ENCODE measurements at regions not wholly inside any gene's neighbourhood (a gene's known extent, or its start where the extent isn't known, plus 50 kb on each side); places are given as distances from the start of the nearest gene placed in this dataset.

DNA sequence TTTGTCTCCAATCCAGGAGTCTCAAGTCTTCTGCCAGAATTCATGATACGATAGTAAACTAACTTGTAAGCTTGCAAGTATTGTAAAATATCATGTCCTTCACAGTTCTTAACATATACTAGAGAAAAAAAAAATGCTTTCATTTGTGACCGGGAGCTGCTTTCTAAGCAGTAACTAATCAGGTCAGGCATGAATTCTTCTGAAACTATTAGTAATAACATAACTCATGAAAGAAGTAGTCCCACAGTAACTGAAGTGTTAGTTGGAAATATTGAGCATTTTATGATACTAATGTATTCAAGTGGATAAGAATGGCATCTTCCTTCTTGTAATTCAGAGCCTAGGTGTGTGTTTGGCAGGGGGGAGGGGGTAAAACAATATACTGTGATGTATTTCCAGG, 665.6 kb downstream of the DNAJB9 start:
- H3K4me3 ChIP-seq (ENCODE audit: low read depth in 1 of 2, low read length in 2 of 2), result no peak overlapping the region
- H3K27ac ChIP-seq (ENCODE audit: low read length), result no peak overlapping the region
- H3K9me3 ChIP-seq (ENCODE audit: control insufficient read depth in 1 of 2, low read length in 2 of 2), result no peaks in the 10 kb centered on the region
- H3K36me3 ChIP-seq (ENCODE audit: control insufficient read depth in 1 of 2, insufficient read depth in 2 of 2, low read length in 2 of 2), result no peaks in the 10 kb centered on the region
- H3K27me3 ChIP-seq (ENCODE audit: low read depth, low read length), result no peaks in the 10 kb centered on the region
- no peaks in the 10 kb centered on the region for H3K4me1 ChIP-seq (ENCODE audit: control insufficient read depth in 1 of 2, insufficient read depth in 2 of 2, low read length in 2 of 2)

DNA sequence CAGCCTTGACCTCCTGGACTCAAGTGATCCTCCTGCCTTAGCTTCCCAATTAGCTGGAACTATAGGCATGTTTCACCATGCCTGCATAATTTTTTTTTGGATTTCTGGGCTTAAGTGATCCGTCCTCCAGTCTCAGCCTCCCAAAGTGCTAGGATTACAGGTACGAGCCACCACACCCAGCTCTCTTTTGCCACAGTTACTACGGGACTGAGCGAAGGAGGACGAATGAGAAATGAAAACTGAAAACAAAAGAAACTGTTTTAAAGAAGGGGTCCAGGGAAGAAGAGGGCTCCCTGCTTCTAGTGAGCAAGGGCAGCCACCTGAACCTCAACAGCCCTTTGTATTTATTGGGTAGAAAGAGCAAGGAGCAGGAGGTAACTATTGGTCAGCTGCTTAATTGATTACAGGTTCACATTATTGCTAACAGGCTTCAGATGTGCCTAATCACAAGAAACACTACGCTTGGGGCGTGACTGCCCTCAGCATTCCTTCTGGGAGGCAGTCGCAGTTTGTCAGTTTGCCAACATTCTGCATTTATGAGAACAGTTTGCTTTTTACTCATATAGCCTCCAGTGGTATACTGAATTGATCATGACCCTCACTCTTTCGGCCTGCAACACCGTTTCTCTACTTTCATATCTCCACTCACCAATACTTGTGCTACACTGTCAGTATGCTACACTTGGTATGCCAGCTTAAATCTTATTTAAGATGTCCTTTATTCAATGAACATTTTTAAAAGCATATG, 676.8 kb downstream of the DNAJB9 start:
- Histone ChIP-seq H3K9me3 (ENCODE audit: control insufficient read depth in 1 of 2, low read length in 2 of 2) (no peaks in the 10 kb centered on the region), H3K36me3 (ENCODE audit: control insufficient read depth in 1 of 2, insufficient read depth in 2 of 2, low read length in 2 of 2) (no peaks in the 10 kb centered on the region), H3K27ac (ENCODE audit: low read length) (no peak overlapping the region), H3K27me3 (ENCODE audit: low read depth, low read length) (no peaks in the 10 kb centered on the region), H3K4me1 (ENCODE audit: control insufficient read depth in 1 of 2, insufficient read depth in 2 of 2, low read length in 2 of 2) (no peaks in the 10 kb centered on the region), H3K4me3 (ENCODE audit: low read depth in 1 of 2, low read length in 2 of 2) (no peak overlapping the region)

DNA sequence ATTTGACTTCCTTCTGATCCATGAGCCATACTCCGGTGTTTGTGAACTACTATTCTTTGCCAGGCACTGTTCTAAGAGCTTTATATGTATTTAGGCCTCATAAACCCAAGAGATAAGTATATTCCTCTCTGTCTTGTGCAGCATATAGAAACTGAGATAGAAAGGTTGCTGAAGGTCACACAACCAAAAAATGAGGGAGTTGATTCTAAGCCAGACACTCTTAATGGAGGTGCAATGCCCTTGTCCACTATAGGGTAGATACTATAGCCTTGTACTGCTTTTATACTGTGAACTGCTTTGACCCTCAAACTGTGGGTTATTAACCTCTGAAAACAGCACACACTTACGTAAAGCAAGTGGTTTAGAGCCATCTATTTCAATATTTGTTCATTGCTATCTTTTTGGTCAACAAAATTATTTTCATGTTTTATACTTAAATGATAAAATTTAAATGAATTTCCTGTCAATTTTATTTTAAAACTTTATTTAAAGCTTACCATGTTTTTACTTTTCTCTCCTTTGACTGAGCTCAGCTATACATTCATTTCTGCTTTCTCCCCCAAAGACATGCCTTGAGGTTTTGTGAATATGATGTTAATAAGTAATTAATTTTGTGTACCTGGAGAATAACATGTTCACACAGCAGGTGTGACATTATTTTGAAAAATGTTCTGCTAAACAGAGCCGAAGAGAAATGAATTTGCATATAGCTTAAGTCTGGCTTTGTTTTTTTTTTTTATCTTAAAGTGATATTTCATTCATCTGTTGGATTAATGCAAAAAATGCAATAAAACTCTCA, 687.3 kb downstream of the DNAJB9 start:
- Histone ChIP-seq H3K36me3 (ENCODE audit: control insufficient read depth in 1 of 2, insufficient read depth in 2 of 2, low read length in 2 of 2) (no peaks in the 10 kb centered on the region), H3K9me3 (ENCODE audit: control insufficient read depth in 1 of 2, low read length in 2 of 2) (no peaks in the 10 kb centered on the region), H3K27ac (ENCODE audit: low read length) (no peak overlapping the region), H3K27me3 (ENCODE audit: low read depth, low read length) (no peaks in the 10 kb centered on the region), H3K4me3 (ENCODE audit: low read depth in 1 of 2, low read length in 2 of 2) (no peak overlapping the region), H3K4me1 (ENCODE audit: control insufficient read depth in 1 of 2, insufficient read depth in 2 of 2, low read length in 2 of 2) (no peaks in the 10 kb centered on the region)

DNA sequence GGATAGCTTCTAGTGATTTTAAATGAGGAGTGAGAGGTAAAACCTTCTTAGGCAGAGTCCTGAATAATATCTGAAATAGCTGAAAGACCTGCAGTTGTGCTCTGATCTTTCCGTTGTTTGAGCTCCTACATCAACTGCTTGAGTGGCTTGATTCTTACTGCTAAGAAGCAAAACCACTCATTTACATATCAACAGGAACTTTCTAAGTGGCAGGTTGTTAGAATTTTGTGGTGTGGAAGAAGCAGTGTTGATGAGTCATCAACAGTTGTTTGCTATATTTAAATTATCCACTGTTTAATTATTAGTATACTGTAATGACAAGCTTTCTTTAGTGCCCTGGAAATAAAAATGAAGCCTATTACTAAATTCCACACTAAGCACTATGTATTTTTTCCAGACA, 689.5 kb downstream of the DNAJB9 start:
- H3K27me3 ChIP-seq (ENCODE audit: low read depth, low read length), result no peaks in the 10 kb centered on the region
- no peak overlapping the region for H3K4me3 ChIP-seq (ENCODE audit: low read depth in 1 of 2, low read length in 2 of 2)
- H3K4me1 ChIP-seq (ENCODE audit: control insufficient read depth in 1 of 2, insufficient read depth in 2 of 2, low read length in 2 of 2), result no peaks in the 10 kb centered on the region
- no peak overlapping the region for H3K27ac ChIP-seq (ENCODE audit: low read length)
- H3K36me3 ChIP-seq (ENCODE audit: control insufficient read depth in 1 of 2, insufficient read depth in 2 of 2, low read length in 2 of 2), result no peaks in the 10 kb centered on the region
- H3K9me3 ChIP-seq (ENCODE audit: control insufficient read depth in 1 of 2, low read length in 2 of 2), result no peaks in the 10 kb centered on the region

DNA sequence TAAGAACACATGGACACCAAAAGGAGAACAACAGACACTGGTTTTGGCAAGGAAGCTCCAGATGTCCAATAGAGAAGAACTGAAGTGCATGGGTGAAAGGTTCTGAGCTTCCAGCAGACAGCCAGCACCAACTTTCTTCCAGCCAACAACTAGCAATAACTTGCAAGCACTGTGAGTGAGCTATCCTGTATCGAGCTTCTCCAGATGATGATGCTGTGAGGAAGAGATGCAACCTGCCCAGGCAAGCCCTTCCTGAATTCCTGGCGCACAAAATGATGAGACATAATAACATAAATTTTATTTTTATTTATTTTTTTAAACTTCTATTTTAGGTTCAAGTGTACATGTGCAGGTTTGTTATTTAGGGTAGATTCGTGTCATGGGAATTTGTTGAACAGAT, 692.1 kb downstream of the DNAJB9 start:
- H3K9me3 ChIP-seq (ENCODE audit: control insufficient read depth in 1 of 2, low read length in 2 of 2), result no peaks in the 10 kb centered on the region
- H3K27me3 ChIP-seq (ENCODE audit: low read depth, low read length), result no peaks in the 10 kb centered on the region
- no peaks in the 10 kb centered on the region for H3K4me1 ChIP-seq (ENCODE audit: control insufficient read depth in 1 of 2, insufficient read depth in 2 of 2, low read length in 2 of 2)
- no peak overlapping the region for H3K27ac ChIP-seq (ENCODE audit: low read length)
- H3K36me3 ChIP-seq (ENCODE audit: control insufficient read depth in 1 of 2, insufficient read depth in 2 of 2, low read length in 2 of 2), result no peaks in the 10 kb centered on the region
- H3K4me3 ChIP-seq (ENCODE audit: low read depth in 1 of 2, low read length in 2 of 2), result no peak overlapping the region

DNA sequence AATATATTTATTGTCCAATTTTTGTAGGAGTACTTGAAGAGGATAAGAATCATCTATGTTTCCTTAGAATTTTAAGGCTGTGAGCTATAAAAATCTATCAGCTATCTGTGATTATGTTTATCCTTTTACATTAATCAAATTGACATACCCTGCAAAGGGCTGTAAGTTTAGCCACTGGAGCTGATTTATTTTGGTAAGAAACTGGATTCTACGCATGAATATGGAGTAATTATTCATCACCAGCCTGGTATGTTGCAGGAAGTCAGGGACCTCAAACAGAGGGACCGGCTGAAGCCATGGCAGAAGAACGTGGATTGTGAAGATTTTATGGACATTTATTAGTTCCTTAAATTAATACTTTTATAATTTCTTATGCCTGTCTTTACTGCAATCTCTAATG, 696.9 kb downstream of the DNAJB9 start:
- H3K4me3 ChIP-seq (ENCODE audit: low read depth in 1 of 2, low read length in 2 of 2), result no peak overlapping the region
- H3K36me3 ChIP-seq (ENCODE audit: control insufficient read depth in 1 of 2, insufficient read depth in 2 of 2, low read length in 2 of 2), result no peaks in the 10 kb centered on the region
- no peak overlapping the region for H3K27ac ChIP-seq (ENCODE audit: low read length)
- H3K4me1 ChIP-seq (ENCODE audit: control insufficient read depth in 1 of 2, insufficient read depth in 2 of 2, low read length in 2 of 2), result no peaks in the 10 kb centered on the region
- no peaks in the 10 kb centered on the region for H3K27me3 ChIP-seq (ENCODE audit: low read depth, low read length)
- H3K9me3 ChIP-seq (ENCODE audit: control insufficient read depth in 1 of 2, low read length in 2 of 2), result no peaks in the 10 kb centered on the region

DNA sequence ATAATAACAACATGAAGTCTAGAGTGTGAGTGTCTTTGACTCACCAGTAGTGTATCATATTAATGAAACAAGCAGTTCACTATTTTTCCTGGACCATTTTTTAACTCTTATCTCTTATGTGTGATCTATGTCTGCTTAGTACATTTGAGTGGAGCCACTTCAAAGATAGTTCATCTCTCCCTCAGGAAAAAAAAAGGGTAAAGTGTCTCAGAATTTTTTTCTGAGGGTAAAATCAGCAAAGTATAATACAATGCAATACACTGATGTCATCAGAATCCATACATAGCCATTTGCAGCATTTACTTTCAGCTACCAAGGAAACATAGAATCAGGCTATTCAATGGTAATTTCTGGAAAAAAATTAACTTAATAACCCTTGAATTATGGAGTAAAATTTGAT, 706.7 kb downstream of the DNAJB9 start:
- no peak overlapping the region for H3K27ac ChIP-seq (ENCODE audit: low read length)
- no peaks in the 10 kb centered on the region for H3K4me1 ChIP-seq (ENCODE audit: control insufficient read depth in 1 of 2, insufficient read depth in 2 of 2, low read length in 2 of 2)
- H3K9me3 ChIP-seq (ENCODE audit: control insufficient read depth in 1 of 2, low read length in 2 of 2), result no peaks in the 10 kb centered on the region
- no peaks in the 10 kb centered on the region for H3K27me3 ChIP-seq (ENCODE audit: low read depth, low read length)
- no peak overlapping the region for H3K4me3 ChIP-seq (ENCODE audit: low read depth in 1 of 2, low read length in 2 of 2)
- no peaks in the 10 kb centered on the region for H3K36me3 ChIP-seq (ENCODE audit: control insufficient read depth in 1 of 2, insufficient read depth in 2 of 2, low read length in 2 of 2)

DNA sequence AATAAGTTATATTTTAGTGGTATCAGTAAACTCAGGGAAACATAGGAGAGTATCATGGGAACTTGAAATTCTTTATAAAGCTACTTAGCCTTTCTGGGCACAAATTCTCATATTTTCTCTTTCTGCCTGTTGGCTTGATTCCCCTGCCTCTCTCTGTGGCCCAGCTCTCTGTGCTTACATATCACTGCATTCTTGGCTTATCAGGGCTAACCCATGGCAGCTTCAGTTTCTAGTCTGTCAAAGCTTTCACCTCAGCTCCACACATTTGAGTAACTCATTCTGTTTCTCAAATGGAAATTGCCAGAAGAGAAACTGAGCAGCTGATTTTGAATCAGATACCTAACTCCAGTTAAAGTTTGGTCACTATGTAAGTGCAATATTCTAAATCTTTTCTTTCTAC, 713.1 kb downstream of the DNAJB9 start:
- Histone ChIP-seq H3K4me1 (ENCODE audit: control insufficient read depth in 1 of 2, insufficient read depth in 2 of 2, low read length in 2 of 2) (no peaks in the 10 kb centered on the region), H3K27me3 (ENCODE audit: low read depth, low read length) (no peaks in the 10 kb centered on the region), H3K4me3 (ENCODE audit: low read depth in 1 of 2, low read length in 2 of 2) (no peak overlapping the region)

DNA sequence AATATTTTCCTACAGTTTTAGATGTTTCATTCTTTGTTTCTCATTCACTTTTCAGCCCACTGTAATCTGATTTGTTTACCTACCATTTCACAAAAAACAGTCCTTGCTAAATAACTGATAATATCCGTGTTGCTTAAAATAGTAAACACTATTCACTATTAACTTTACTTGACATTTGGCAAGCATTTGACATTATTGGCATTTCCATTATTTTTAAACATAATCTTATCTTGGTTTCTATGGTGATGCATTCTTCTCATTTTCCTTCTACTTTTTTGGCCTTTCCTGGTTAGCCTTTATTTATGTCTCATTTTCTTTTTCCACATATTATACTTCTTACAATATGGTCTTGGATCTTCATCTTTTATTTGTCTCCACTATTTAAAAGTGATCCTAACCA, 715.3 kb downstream of the DNAJB9 start:
- H3K4me3 ChIP-seq (ENCODE audit: low read depth in 1 of 2, low read length in 2 of 2), result no peak overlapping the region
- H3K27ac ChIP-seq (ENCODE audit: low read length), result no peak overlapping the region
- H3K9me3 ChIP-seq (ENCODE audit: control insufficient read depth in 1 of 2, low read length in 2 of 2), result peaks cover 3% of the 10 kb centered on the region in 2 donors
- no peaks in the 10 kb centered on the region for H3K4me1 ChIP-seq (ENCODE audit: control insufficient read depth in 1 of 2, insufficient read depth in 2 of 2, low read length in 2 of 2)
- H3K36me3 ChIP-seq (ENCODE audit: control insufficient read depth in 1 of 2, insufficient read depth in 2 of 2, low read length in 2 of 2), result no peaks in the 10 kb centered on the region
- no peaks in the 10 kb centered on the region for H3K27me3 ChIP-seq (ENCODE audit: low read depth, low read length)

More for the DNA sequence above, 713.1 kb downstream of the DNAJB9 start:
- Histone ChIP-seq H3K27ac (ENCODE audit: low read length) (no peak overlapping the region), H3K36me3 (ENCODE audit: control insufficient read depth in 1 of 2, insufficient read depth in 2 of 2, low read length in 2 of 2) (no peaks in the 10 kb centered on the region), H3K9me3 (ENCODE audit: control insufficient read depth in 1 of 2, low read length in 2 of 2) (peaks cover 2 to 3% of the 10 kb centered on the region in 2 donors)

DNA sequence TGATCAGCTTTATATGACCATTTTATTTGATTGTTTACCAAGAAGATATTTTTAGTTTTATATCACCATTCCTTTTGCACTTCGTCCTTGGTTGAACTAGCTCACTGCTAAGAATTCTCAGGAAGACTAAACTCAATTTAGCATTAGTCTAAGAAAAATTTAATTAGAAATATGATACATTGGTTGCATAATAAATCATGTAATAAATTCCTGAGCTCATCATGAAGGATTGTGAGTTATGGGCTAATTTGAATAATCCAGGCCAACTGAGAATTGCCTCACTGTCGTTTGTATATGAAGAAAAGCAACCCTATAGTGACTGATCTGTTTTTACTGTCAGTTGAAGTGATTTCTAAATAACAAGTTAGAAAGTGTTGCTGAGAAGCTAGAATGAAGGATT, 725.5 kb downstream of the DNAJB9 start:
- Histone ChIP-seq H3K4me1 (ENCODE audit: control insufficient read depth in 1 of 2, insufficient read depth in 2 of 2, low read length in 2 of 2) (no peaks in the 10 kb centered on the region), H3K9me3 (ENCODE audit: control insufficient read depth in 1 of 2, low read length in 2 of 2) (peaks cover 0 to 3% of the 10 kb centered on the region in 2 donors), H3K36me3 (ENCODE audit: control insufficient read depth in 1 of 2, insufficient read depth in 2 of 2, low read length in 2 of 2) (no peaks in the 10 kb centered on the region), H3K4me3 (ENCODE audit: low read depth in 1 of 2, low read length in 2 of 2) (no peak overlapping the region), H3K27me3 (ENCODE audit: low read depth, low read length) (no peaks in the 10 kb centered on the region), H3K27ac (ENCODE audit: low read length) (no peak overlapping the region)

DNA sequence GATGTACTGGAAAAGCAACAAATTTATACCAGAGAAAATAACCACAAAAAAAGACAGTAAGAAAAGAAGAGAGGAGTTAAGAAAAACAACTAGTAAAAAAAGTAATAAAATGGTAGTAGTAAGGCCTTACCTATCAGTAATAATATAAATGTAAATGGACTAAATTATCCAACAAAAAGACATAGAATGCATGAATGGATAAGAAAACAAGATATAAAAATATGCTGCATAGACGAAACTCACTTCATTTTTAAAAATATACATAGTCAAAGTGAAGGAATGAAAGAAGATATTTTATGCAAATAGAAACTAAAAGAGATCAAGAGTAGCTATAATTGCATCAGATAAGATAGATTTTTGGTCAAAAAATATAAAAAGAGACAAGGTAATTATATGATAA, 739.1 kb downstream of the DNAJB9 start:
- Histone ChIP-seq H3K36me3 (ENCODE audit: control insufficient read depth in 1 of 2, insufficient read depth in 2 of 2, low read length in 2 of 2) (no peaks in the 10 kb centered on the region), H3K27me3 (ENCODE audit: low read depth, low read length) (no peaks in the 10 kb centered on the region)

More for the DNA sequence above, 739.1 kb downstream of the DNAJB9 start:
- Histone ChIP-seq H3K27ac (ENCODE audit: low read length) (no peak overlapping the region), H3K4me3 (ENCODE audit: low read depth in 1 of 2, low read length in 2 of 2) (no peak overlapping the region), H3K9me3 (ENCODE audit: control insufficient read depth in 1 of 2, low read length in 2 of 2) (peaks cover 0 to 13% of the 10 kb centered on the region in 2 donors), H3K4me1 (ENCODE audit: control insufficient read depth in 1 of 2, insufficient read depth in 2 of 2, low read length in 2 of 2) (no peaks in the 10 kb centered on the region)

Measured in muscle layer of duodenum (tissue), 2 donors.